WTC11 (cell line): ENCODE measurements at regions not wholly inside any gene's neighbourhood (a gene's known extent, or its start where the extent isn't known, plus 50 kb on each side); places are given as distances from the start of the nearest gene placed in this dataset.
A peak's percentile ranks its signal among the peaks of the same experiment; 100 is the strongest.

Experiments used
- ATAC-seq: fragments of 200-7000 bp; cut with Tn5 transposase; 2 replicates; pipeline ENCODE4 v1.10.0; 2021; ENCODE audit warnings: mild to moderate bottlenecking, moderate library complexity
- CTCF ChIA-PET: fragments of 300-600 bp; sonication (Branson Sonifier 250); formaldehyde crosslinking; loops from one replicate; lab custom pipeline; 2021; ENCODE audit warnings: antibody characterized with exemption; lab: Charles Lee
- POLR2A ChIA-PET: fragments of 350-600 bp; sonication (Branson Sonifier 250); formaldehyde crosslinking; loops from one replicate; lab custom pipeline; 2021; ENCODE audit warnings: antibody characterized with exemption; lab: Charles Lee
- DNase-seq: peaks from one replicate; pipeline ENCODE4 v3.0.0; 2021; ENCODE audit warnings: low spot score
- H3K27ac Mint-ChIP-seq: 2 replicates; pipeline ENCODE4 v1.8.0; 2021; ENCODE audit warnings: mixed read lengths
- H3K27me3 Mint-ChIP-seq: 2 replicates; pipeline ENCODE4 v1.8.0; 2021; ENCODE audit warnings: low read depth, mild to moderate bottlenecking, moderate library complexity, mixed read lengths
- H3K36me3 Mint-ChIP-seq: 2 replicates; pipeline ENCODE4 v1.8.0; 2021; ENCODE audit warnings: mixed read lengths
- H3K4me1 Mint-ChIP-seq: 2 replicates; pipeline ENCODE4 v1.8.0; 2022; ENCODE audit warnings: mixed read lengths
- H3K4me3 Mint-ChIP-seq: 2 replicates; pipeline ENCODE4 v1.8.0; 2021; ENCODE audit warnings: mild to moderate bottlenecking, moderate library complexity, mixed read lengths
- H3K9me3 Mint-ChIP-seq: 2 replicates; pipeline ENCODE4 v1.8.0; 2021; ENCODE audit warnings: mixed read lengths
- CDX4 ChIP-seq: fragments of 250-450 bp; sonication (Bioruptor Pico); IDR thresholded peaks from 2 replicates; pipeline ENCODE4 v1.9.0; 2021; ENCODE audit warnings: moderate library complexity, mild to moderate bottlenecking, inconsistent platforms, borderline replicate concordance
- CREM ChIP-seq: sonication (generic); formaldehyde crosslinking; IDR thresholded peaks from 2 replicates; pipeline ENCODE4 v1.8.1; 2022; ENCODE audit warnings: mild to moderate bottlenecking, missing genetic modification reagents, moderate library complexity
- ESRRA ChIP-seq: sonication (generic); formaldehyde crosslinking; IDR thresholded peaks from 2 replicates; pipeline ENCODE4 v1.8.1; 2022; ENCODE audit warnings: mild to moderate bottlenecking, missing genetic modification reagents, borderline replicate concordance
- GABPB1 ChIP-seq: sonication (generic); formaldehyde crosslinking; IDR thresholded peaks from 2 replicates; pipeline ENCODE4 v1.8.1; 2023; ENCODE audit warnings: mild to moderate bottlenecking, missing genetic modification reagents
- GTF2I ChIP-seq: fragments of 250-450 bp; sonication (Bioruptor Pico); conservative IDR thresholded peaks from 2 replicates; pipeline ENCODE4 v1.4.0; 2021; ENCODE audit warnings: mild to moderate bottlenecking
- IRF1 ChIP-seq: sonication (generic); formaldehyde crosslinking; IDR thresholded peaks from 2 replicates; pipeline ENCODE4 v1.8.0; 2023; ENCODE audit warnings: missing genetic modification reagents
- KAT7 ChIP-seq: sonication (generic); formaldehyde crosslinking; IDR thresholded peaks from 2 replicates; pipeline ENCODE4 v1.8.1; 2023; ENCODE audit warnings: missing genetic modification reagents, mild to moderate bottlenecking, borderline replicate concordance
- PRRX2 ChIP-seq: fragments of 250-450 bp; sonication (Bioruptor Pico); IDR thresholded peaks from 2 replicates; pipeline ENCODE4 v1.8.0; 2021; ENCODE audit warnings: mild to moderate bottlenecking
- RORB ChIP-seq: fragments of 250-450 bp; sonication (Bioruptor Pico); IDR thresholded peaks from 2 replicates; pipeline ENCODE4 v1.9.0; 2021; ENCODE audit warnings: mild to moderate bottlenecking
- SMAD3 ChIP-seq: sonication (generic); formaldehyde crosslinking; IDR thresholded peaks from 2 replicates; pipeline ENCODE4 v1.8.0; 2022; ENCODE audit warnings: missing genetic modification reagents, mild to moderate bottlenecking, borderline replicate concordance
- SOX15 ChIP-seq: fragments of 250-450 bp; sonication (Bioruptor Pico); IDR thresholded peaks from 2 replicates; pipeline ENCODE4 v1.9.0; 2021; ENCODE audit warnings: mild to moderate bottlenecking
- TEAD4 ChIP-seq: sonication (generic); formaldehyde crosslinking; IDR thresholded peaks from 2 replicates; pipeline ENCODE4 v1.8.0; 2022; ENCODE audit warnings: mild to moderate bottlenecking, missing genetic modification reagents
- ZMAT4 ChIP-seq: fragments of 250-450 bp; sonication (Bioruptor Pico); IDR thresholded peaks from 2 replicates; pipeline ENCODE4 v1.9.0; 2021; ENCODE audit warnings: mild to moderate bottlenecking
- ZNF232 ChIP-seq: sonication (generic); formaldehyde crosslinking; IDR thresholded peaks from 2 replicates; pipeline ENCODE4 v1.8.0; 2022; ENCODE audit warnings: mild to moderate bottlenecking, missing genetic modification reagents
- ZNF263 ChIP-seq: sonication (generic); formaldehyde crosslinking; IDR thresholded peaks from 2 replicates; pipeline ENCODE4 v1.8.1; 2022; ENCODE audit warnings: low read depth, mild to moderate bottlenecking, moderate library complexity, missing genetic modification reagents
- ZNF423 ChIP-seq: fragments of 250-450 bp; sonication (Bioruptor Pico); IDR thresholded peaks from 2 replicates; pipeline ENCODE4 v2.1.2; 2022; ENCODE audit warnings: mild to moderate bottlenecking, moderate library complexity
- ZNF512 ChIP-seq: sonication (generic); formaldehyde crosslinking; IDR thresholded peaks from 2 replicates; pipeline ENCODE4 v1.8.1; 2022; ENCODE audit warnings: missing genetic modification reagents, borderline replicate concordance
- TF ChIP-seq, protein P1 (sequence below): sonication (generic); formaldehyde crosslinking; IDR thresholded peaks from 2 replicates; pipeline ENCODE4 v1.8.0; 2023; ENCODE audit warnings: mild to moderate bottlenecking, missing genetic modification reagents
- TF ChIP-seq, protein P2 (sequence below): fragments of 200-600 bp; IDR thresholded peaks from 2 replicates; pipeline ENCODE4 v1.8.0; 2022; ENCODE audit warnings: antibody characterized with exemption
- TF ChIP-seq, protein P3 (sequence below): fragments of 250-450 bp; sonication (Bioruptor Pico); IDR thresholded peaks from 2 replicates; pipeline ENCODE4 v1.9.0; 2021; ENCODE audit warnings: mild to moderate bottlenecking
- TF ChIP-seq, protein P4 (sequence below): sonication (generic); formaldehyde crosslinking; IDR thresholded peaks from 2 replicates; pipeline ENCODE4 v1.8.1; 2023; ENCODE audit warnings: mild to moderate bottlenecking, missing genetic modification reagents

GRCh38 chr2:149861034-149861433 is 273.5 kb upstream of the MMADHC start:
- DNase-seq (no peak), ATAC-seq (no peak)
- Mint-ChIP-seq H3K9me3 (peaks cover 23% of the 10 kb centered on the region), H3K27ac (no peak overlapping the region), H3K27me3 (no peaks in the 10 kb centered on the region), H3K36me3 (peaks cover 4% of the 10 kb centered on the region; the same call in 1 of the 2 replicates), H3K4me1 (peaks cover 5% of the 10 kb centered on the region; the same call in 1 of the 2 replicates), H3K4me3 (no peak overlapping the region)
- CTCF ChIA-PET: no interaction called here
- TF ChIP-seq, protein P1, sequence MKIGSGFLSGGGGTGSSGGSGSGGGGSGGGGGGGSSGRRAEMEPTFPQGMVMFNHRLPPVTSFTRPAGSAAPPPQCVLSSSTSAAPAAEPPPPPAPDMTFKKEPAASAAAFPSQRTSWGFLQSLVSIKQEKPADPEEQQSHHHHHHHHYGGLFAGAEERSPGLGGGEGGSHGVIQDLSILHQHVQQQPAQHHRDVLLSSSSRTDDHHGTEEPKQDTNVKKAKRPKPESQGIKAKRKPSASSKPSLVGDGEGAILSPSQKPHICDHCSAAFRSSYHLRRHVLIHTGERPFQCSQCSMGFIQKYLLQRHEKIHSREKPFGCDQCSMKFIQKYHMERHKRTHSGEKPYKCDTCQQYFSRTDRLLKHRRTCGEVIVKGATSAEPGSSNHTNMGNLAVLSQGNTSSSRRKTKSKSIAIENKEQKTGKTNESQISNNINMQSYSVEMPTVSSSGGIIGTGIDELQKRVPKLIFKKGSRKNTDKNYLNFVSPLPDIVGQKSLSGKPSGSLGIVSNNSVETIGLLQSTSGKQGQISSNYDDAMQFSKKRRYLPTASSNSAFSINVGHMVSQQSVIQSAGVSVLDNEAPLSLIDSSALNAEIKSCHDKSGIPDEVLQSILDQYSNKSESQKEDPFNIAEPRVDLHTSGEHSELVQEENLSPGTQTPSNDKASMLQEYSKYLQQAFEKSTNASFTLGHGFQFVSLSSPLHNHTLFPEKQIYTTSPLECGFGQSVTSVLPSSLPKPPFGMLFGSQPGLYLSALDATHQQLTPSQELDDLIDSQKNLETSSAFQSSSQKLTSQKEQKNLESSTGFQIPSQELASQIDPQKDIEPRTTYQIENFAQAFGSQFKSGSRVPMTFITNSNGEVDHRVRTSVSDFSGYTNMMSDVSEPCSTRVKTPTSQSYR (CRISPR knock-in tag): no peak
- TF ChIP-seq GABPB1 (CRISPR knock-in tag): no peak
- TF ChIP-seq, protein P2, sequence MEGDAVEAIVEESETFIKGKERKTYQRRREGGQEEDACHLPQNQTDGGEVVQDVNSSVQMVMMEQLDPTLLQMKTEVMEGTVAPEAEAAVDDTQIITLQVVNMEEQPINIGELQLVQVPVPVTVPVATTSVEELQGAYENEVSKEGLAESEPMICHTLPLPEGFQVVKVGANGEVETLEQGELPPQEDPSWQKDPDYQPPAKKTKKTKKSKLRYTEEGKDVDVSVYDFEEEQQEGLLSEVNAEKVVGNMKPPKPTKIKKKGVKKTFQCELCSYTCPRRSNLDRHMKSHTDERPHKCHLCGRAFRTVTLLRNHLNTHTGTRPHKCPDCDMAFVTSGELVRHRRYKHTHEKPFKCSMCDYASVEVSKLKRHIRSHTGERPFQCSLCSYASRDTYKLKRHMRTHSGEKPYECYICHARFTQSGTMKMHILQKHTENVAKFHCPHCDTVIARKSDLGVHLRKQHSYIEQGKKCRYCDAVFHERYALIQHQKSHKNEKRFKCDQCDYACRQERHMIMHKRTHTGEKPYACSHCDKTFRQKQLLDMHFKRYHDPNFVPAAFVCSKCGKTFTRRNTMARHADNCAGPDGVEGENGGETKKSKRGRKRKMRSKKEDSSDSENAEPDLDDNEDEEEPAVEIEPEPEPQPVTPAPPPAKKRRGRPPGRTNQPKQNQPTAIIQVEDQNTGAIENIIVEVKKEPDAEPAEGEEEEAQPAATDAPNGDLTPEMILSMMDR: no peak
- TF ChIP-seq, protein P3, sequence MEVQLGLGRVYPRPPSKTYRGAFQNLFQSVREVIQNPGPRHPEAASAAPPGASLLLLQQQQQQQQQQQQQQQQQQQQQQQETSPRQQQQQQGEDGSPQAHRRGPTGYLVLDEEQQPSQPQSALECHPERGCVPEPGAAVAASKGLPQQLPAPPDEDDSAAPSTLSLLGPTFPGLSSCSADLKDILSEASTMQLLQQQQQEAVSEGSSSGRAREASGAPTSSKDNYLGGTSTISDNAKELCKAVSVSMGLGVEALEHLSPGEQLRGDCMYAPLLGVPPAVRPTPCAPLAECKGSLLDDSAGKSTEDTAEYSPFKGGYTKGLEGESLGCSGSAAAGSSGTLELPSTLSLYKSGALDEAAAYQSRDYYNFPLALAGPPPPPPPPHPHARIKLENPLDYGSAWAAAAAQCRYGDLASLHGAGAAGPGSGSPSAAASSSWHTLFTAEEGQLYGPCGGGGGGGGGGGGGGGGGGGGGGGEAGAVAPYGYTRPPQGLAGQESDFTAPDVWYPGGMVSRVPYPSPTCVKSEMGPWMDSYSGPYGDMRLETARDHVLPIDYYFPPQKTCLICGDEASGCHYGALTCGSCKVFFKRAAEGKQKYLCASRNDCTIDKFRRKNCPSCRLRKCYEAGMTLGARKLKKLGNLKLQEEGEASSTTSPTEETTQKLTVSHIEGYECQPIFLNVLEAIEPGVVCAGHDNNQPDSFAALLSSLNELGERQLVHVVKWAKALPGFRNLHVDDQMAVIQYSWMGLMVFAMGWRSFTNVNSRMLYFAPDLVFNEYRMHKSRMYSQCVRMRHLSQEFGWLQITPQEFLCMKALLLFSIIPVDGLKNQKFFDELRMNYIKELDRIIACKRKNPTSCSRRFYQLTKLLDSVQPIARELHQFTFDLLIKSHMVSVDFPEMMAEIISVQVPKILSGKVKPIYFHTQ: no peak
- TF ChIP-seq, protein P4, sequence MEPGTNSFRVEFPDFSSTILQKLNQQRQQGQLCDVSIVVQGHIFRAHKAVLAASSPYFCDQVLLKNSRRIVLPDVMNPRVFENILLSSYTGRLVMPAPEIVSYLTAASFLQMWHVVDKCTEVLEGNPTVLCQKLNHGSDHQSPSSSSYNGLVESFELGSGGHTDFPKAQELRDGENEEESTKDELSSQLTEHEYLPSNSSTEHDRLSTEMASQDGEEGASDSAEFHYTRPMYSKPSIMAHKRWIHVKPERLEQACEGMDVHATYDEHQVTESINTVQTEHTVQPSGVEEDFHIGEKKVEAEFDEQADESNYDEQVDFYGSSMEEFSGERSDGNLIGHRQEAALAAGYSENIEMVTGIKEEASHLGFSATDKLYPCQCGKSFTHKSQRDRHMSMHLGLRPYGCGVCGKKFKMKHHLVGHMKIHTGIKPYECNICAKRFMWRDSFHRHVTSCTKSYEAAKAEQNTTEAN (CRISPR knock-in tag): no peak
- no peak for TF ChIP-seq KAT7 (CRISPR knock-in tag)
- TF ChIP-seq CREM (CRISPR knock-in tag): no peak
- no peak for TF ChIP-seq PRRX2 (CRISPR knock-in tag)
- TF ChIP-seq ZNF423 (CRISPR knock-in tag): no peak
- TF ChIP-seq SOX15 (CRISPR knock-in tag): no peak
- no peak for TF ChIP-seq TEAD4
- POLR2A ChIA-PET: no interaction called here

DNA sequence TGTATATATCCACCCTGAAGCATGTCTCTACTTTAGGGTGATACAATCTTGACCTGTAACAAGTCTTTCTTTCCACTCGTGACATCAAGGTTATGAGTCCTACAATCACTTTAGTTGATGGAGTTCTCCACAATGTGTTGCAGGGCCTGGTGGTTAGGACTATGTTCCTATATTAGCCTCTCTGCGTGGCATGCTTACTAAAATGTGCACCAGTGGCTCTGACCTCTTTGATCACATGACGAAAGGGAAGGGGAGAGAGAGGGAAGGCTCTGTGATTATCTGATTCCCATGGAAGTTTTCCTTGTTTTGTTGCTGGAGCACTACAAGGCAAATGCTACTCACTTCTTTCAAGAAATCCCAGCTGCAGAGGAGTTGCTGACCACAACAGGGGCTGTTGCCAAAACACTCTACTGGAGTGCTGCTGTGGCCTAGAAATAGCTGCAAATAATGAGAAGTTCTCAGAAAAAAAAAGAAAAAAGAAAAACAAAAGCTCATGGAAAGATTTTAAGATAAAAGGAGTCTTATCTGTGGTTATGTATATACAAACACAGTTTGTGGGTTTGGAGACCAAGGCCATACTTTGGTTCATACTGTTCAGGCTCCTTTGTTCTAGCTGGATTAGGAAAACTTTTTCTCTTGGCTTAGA is 272.8 kb upstream of the MMADHC start:
- H3K27ac Mint-ChIP-seq: 0 out of 2 replicates have a peak overlapping the region, but pooled peaks have one; percentile 4
- no peak for ATAC-seq
- peaks cover 4% of the 10 kb centered on the region; the same call in 1 of the 2 replicates for H3K36me3 Mint-ChIP-seq
- no peak for DNase-seq
- H3K27me3 Mint-ChIP-seq: no peaks in the 10 kb centered on the region
- ChIA-PET POLR2A (no interaction called here), CTCF (no interaction called here)
- H3K4me3 Mint-ChIP-seq: no peak overlapping the region
- peaks cover 17% of the 10 kb centered on the region for H3K9me3 Mint-ChIP-seq
- peaks cover 5% of the 10 kb centered on the region; the same call in 1 of the 2 replicates for H3K4me1 Mint-ChIP-seq
- no peak for TF ChIP-seq CDX4 (CRISPR knock-in tag)
- TF ChIP-seq ZMAT4 (CRISPR knock-in tag): no peak
- TF ChIP-seq ZNF263: no peak
- TF ChIP-seq TEAD4: no peak
- no peak for TF ChIP-seq ZNF232 (CRISPR knock-in tag)
- TF ChIP-seq ZNF512 (CRISPR knock-in tag): no peak
- TF ChIP-seq SMAD3 (CRISPR knock-in tag): no peak
- no peak for TF ChIP-seq RORB (CRISPR knock-in tag)
- TF ChIP-seq ESRRA (CRISPR knock-in tag): no peak
- TF ChIP-seq GTF2I: no peak
- no peak for TF ChIP-seq IRF1 (CRISPR knock-in tag)
